ENCODE measurements at regions not wholly inside any gene's neighbourhood (a gene's known extent, or its start where the extent isn't known, plus 50 kb on each side); places are given as distances from the start of the nearest gene placed in this dataset.
A peak's percentile ranks its signal among the peaks of the same experiment; 100 is the strongest.

DNA sequence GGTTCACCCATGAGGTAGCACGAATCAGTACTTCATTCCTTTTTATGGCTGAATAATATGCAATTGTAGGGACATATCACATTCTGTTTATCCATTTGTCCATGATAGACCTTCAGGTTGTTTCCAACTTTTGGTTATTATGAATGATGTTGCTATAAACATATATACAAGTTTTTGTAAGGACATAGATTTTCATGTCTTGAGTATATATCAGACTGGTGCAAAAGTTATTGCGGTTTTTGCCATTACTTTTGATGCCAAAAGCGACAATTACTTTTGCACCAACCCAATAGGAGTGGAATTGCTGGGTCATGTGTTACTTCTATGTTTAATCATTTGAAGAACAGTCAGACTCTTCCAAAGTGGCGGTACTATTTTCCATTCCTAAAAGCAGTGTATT, 361.5 kb downstream of the RPS24 start:
- no peak for DNase-seq (ENCODE audit: low read depth)

DNA sequence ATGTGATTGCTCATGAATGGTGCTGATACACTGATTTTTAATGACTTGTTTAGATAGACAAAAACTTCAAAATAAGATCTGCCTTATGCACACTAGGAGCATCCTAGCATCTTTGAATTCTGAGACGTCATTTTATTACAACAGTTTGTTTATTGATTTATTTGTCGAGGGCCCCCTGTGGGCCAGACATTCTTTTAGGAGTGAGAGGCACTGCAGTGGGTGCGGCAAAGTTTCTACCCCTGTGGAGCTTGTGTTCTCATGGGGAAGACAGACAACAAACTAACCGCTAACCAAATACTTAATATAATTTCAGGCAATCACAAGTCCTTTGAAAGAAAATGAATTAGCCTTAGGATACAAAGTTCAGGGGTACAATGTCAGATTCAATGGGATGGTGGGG, 363.1 kb downstream of the RPS24 start:
- DNase-seq (ENCODE audit: low read depth) = no peak

DNA sequence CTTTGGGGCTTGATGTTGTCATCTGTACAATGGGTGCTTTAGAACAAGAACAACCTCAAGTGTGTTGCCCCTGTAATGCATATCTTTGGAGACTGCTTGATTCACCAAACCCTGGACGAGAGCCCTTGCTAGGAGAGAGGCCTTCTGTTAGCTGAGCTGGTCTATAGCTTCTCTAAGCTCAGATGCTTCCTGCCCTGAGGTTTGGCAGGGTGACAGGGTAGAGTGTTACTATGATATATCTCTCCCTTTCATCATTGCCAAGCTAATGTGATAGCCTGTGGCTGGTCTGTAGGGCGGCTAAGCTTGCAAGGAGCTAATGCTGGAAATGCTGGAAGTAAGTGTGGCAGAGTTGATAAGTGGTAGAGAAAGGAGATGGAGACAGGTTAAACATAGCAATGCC, 364.1 kb downstream of the RPS24 start:
- no peak for DNase-seq (ENCODE audit: low read depth)

- DNase-seq (ENCODE audit: low read depth) = no peak
These were observed 364.7 kb downstream of the RPS24 start for GRCh38 chr10:78398382-78398781.

DNA sequence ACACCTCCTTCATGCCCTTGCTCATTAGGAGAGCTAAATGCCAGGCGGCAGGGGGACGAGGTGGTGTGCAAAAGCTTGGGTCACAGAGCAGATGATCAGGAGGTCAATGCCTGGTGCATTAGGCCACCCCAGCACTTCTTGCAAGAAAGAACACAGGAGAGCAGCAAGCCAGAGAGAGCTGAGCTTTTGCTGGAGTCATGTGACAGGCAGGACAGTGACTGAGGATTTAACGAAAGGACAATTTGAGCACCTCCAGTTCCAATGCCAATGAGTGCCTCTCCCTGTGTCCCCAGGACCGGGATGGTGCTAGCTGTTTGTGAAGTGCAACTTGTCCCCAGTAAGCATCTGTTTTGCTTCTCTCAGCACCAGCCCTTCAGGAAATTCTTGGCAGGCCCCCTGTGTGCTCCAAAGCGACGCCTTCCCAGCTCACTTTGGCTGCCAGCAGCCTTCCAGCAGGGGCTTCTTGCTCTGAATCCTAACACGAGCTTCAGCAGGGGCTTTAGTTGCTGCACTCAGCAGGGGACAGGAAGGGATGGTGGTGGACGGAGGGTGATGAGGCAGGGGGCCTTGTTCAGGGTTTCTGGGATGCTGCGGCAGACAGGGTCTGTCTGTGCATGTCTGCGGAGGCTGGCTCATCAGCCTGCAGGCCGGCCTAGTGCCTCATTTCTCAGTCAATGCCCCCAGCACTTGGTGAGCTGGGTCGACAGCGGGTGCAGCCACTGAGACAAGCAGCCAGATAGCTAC, 368.1 kb downstream of the RPS24 start:
- DNase-seq (ENCODE audit: low read depth) = no peak

DNA sequence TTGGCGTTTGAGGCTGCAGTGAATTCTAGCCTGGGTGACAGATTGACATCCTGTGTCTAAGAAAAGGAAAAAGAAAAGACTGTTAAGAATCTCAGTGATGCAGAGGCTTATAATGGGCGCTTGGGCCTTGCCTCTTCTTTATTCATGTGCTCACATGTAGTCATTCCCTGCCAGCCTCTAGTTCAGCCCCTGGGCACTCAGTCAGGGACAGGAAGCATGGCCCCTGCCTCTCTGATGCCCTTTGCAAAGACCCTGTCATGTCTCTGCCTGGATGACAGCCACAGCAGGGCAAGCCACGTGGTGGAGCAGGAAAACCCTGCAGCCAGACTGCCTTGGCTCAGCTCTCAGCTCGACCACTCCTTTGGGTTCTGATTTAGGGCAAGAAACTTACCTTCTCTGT, 368.9 kb downstream of the RPS24 start:
- no peak for DNase-seq (ENCODE audit: low read depth)

DNA sequence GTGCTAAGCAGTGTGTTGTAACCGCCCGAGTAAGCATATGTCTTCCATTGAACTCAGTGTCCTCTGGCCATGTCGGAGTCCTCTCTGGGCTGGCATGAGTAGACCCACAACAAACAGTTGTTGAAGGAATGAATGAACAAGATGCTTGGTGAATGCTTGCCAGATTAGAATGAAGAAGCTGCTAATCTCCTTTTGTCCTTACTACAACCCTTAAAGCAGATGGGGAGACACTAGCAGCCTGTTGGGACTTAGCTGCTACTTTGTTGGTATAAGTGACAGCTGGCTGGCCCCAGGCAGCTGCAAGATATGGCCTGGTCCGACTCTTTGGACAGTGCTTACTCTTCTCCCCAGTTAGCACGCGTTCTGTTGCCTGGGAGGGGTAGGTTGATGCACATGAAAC, 370.1 kb downstream of the RPS24 start:
- no peak for DNase-seq (ENCODE audit: low read depth)

- no peak for DNase-seq (ENCODE audit: low read depth)
These were observed 370.6 kb downstream of the RPS24 start for GRCh38 chr10:78404296-78404695.

DNA sequence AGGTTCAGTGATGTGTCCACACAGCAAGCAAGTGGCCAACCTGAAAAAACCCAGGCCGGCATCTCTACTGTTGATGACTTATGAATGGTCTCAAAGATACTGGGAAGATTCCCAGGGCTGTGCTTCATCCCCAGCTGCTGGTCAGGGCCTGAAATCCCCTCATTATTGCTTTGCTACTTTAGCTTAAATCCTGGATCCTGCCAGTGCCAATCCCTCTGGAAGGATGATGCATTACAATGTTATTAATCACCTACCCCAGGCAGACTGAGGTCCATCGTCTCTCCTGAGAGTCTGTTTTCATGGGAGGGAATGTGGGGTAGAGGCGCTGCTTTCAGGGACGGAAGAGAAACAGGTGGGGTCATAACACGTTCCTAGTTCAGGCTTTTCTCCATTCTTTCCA, 371.6 kb downstream of the RPS24 start:
- DNase-seq (ENCODE audit: low read depth) = no peak

GRCh38 chr10:78405736-78406135, 372.1 kb downstream of the RPS24 start:
- no peak for DNase-seq (ENCODE audit: low read depth)

GRCh38 chr10:78406648-78407008, 373.0 kb downstream of the RPS24 start:
- no peak for DNase-seq (ENCODE audit: low read depth)

GRCh38 chr10:78407009-78407711, 373.5 kb downstream of the RPS24 start:
- peak; percentile 78 for DNase-seq (ENCODE audit: low read depth)

- DNase-seq (ENCODE audit: low read depth) = no peak
These were observed 374.3 kb downstream of the RPS24 start for GRCh38 chr10:78407966-78408365.

DNA sequence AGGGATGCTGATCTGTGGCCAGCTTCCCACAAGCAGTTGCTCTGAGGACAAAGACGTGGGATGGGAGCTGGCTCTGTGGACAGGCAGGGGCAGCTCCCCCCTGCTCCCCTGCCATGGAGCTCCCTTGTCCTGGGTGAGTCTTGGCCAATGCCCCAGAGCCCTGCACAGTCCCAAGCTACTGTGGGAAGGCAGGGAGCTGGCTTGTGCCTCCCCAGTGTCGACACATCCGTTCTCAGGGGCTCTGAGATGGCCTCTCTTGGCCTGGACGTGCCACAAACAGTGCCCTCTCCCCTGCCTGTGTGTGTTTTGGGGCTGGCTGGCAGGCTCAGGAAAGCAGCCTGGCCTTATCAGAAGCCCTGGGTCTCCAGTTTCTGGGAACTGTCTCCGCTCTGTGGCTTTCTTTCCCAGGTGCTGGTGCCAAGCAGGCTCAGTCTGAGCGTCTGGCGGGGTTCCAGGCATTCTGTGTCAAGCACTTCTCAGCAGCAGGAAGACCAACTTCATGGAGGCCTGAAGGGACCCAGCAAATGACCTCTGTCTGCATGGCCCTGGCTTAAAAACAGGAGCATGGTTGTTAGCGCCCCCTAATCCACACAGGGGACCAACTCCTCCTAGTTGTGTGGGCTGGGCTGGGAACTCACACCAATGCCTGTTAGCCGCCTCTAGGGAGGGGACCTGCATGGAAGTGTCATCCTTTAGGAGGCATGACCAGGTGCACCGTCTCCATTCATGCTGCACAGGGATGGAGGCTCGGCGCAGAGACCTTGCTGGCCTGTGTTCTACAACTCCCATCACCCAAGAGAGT, 375.2 kb downstream of the RPS24 start:
- DNase-seq (ENCODE audit: low read depth) = no peak

GRCh38 chr10:78410046-78410965, 376.6 kb downstream of the RPS24 start:
- DNase-seq (ENCODE audit: low read depth) = no peak

DNA sequence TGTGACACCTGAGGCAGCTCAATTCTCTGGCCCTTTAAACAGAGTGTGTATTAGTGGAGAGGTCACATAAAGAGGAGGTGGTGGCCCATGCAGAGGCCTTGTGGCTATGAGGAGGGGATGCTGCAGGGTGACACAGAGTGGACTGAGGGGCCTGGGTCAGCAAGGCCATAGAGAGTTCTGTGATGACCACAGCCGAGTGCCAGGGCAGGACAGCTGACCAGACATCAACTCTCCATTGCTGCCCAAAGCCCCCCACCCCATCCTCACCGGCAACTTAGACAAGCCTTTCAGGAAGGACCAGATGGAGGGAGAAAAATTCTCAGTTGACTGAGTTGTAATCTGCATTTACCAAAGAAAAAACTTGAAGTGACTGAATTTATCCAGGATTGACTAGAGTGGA, 378.1 kb downstream of the RPS24 start:
- DNase-seq (ENCODE audit: low read depth) = no peak

DNA sequence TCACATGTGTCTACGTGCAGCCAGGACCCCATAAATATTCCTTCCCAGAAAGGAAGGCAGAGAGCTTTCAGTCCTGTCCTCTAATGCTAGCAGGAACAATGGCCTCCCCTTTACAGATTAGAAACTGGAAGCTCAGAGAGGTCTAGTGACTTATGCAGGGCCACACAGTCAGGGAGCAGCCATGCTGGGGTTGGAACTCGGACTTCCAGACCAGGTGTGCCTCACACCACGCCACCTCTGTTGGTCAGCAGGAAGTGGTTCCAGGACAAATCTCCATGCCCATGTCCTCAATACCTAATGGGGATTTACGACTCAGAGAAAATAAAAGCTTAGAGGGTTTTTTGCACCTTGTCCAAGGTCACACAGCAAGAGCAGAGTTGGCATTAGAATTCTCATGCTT, 378.9 kb downstream of the RPS24 start:
- DNase-seq (ENCODE audit: low read depth) = no peak

GRCh38 chr10:78413076-78414055, 379.7 kb downstream of the RPS24 start:
- DNase-seq (ENCODE audit: low read depth) = no peak

GRCh38 chr10:78414380-78414779, 380.7 kb downstream of the RPS24 start:
- DNase-seq (ENCODE audit: low read depth) = no peak

DNA sequence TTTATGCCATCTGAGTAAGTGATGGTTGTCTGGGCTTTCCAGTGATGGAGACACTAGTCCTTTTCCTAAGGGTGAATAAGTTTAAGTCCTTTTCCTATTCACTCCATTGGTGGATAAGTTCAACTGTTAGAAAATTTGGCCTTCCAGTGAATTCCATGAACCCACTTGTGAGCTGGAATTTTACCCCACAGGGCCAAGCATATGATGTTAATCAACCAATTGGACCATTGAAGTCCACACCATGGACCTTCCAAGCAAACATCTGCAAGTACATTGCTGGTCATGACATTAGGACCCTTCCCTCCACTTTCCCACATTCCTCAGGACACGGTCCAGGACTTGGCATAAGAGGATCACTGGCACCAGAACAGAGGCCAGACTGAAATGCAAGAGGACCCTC, 381.4 kb downstream of the RPS24 start:
- no peak for DNase-seq (ENCODE audit: low read depth)

All from non-pigmented ciliary epithelial cell (primary cell).